ENCODE measurements at regions not wholly inside any gene's neighbourhood (a gene's known extent, or its start where the extent isn't known, plus 50 kb on each side); places are given as distances from the start of the nearest gene placed in this dataset.
A peak's percentile ranks its signal among the peaks of the same experiment; 100 is the strongest.

- no peak for DNase-seq
Observed at GRCh38 chr3:72449551-72449950, 398.7 kb downstream of the SHQ1 start.

- DNase-seq, result no peak
Observed at GRCh38 chr3:72448858-72449257, 399.4 kb downstream of the SHQ1 start.

- DNase-seq, result no peak
Observed at GRCh38 chr3:72448375-72448823, 399.8 kb downstream of the SHQ1 start.

DNA sequence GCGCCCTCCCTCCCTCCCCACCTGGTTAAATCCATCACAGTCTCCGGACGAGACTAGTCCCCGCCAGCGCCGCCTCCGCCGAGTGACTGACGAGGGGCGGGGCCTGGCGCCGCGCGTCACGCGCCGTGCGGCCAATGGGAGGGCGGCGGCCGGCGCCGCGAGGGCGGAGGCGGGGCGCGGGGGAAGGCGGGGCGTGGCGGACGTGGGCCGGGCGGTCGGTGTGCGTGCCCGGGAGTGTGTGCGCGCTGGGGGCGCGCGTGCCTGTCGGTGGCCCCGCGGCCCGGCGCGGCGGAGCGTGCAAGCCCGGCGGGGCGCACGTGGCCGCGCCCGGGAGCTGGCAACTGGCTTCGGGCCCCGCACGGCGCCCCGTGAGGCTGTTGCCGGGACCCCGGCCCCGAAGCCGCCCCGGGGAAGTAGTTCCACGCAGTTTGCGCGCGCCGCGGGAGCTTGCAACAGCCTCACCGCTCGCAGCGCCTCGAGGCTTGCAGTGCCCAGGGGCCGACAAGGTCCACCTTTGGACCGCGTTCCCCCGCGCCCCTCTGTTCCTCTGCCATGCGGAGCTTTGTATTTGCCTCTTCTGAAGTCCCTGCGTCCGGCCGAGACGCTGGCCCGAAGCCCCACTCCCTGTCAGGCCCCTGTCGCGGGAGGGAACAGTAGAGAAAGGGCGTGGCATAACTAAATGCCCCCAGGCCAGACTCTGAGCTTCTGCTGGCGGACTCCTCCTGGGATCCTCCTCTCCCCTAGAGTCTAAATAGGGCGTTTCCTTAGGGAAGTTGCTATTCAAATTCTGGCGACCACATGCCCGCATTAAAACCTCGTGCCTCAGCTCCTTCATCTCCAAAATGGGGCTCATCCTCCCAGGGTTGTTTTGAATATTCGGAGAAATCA is 400.9 kb downstream of the SHQ1 start:
- peak; percentile 63 for DNase-seq

DNA sequence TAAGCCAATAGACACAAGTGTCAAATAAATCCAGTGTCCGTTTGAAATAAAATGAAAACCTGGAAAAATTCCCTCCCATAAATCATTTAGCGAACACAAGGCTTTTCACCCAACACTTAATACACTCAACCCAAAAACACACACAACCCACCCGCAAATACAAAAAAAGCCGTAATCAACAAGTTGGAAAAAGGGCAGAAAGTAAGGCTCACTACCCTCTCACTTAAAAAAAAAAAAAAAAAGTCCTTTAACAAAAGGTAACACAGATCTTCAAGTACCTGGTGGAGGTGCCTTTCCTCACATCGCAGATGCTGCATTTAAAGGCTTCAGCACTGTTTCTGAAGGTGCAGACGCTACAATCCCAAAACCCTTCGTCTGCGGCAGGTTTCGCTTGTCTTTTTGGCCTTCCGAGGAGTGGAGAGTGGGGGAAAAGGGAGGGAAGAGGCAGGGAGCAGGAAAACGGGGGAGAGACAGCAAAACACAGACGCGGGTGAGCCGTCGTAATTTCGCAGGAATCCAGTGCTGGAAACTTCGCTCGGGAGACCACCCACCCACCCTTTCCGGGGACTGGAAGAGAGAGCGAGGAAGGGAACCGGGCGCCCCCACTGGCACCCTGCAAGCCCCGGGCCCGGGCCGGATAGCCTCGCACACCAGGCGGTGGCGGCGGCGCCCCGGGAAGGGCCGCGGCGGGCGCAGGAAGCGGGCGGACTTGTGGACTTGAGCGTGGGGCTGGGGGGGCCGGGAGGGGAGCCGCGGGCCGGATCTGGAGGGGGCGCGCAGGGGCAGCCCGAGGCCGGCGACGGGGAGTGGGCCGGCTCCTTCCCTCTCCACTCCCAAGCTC is 401.8 kb downstream of the SHQ1 start, which contains the start of gene RYBP:
TSS of gene RYBP (minus strand) at position 404 of the 841 bp plus-strand sequence.
- DNase-seq, result peak; percentile 5

GRCh38 chr3:72445827-72446217 is 402.4 kb downstream of the SHQ1 start:
- DNase-seq, result no peak

GRCh38 chr3:72444656-72445223 is 403.5 kb downstream of the SHQ1 start:
- no peak for DNase-seq

GRCh38 chr3:72442759-72443158 is 405.5 kb downstream of the SHQ1 start:
- DNase-seq, result no peak

DNA sequence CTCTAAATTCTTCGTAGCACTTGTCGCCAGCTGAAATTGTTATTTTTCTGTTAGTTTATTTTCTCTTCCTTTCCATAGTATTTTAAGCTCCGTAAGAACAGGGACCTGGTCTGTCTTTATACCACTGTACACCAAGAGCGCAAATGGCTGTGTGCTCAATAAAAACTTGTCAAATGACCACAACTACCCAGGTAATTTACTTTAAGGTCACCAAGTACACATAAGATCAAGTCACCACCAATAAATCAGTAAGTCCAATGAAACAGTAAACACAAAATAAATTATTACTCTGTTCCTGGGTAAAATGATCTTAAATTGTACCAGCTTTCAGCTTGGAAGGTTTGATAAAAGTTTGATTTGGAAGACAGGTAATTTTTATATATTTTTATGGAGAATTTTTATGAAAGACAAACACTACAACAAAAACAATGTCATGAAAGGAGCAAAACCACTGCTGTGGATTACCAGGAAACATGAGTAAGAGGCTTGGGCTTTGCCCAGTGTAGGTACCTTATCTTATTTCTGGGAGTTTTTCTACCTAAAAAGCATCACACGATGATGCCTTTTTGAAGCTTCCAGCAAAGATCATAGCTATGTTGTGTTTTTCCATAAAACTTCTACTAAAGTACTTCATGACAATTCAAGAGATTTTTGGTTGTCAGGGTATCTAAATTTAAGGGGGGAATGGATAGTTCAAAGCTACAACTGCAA is 406.8 kb downstream of the SHQ1 start:
- no peak for DNase-seq

DNA sequence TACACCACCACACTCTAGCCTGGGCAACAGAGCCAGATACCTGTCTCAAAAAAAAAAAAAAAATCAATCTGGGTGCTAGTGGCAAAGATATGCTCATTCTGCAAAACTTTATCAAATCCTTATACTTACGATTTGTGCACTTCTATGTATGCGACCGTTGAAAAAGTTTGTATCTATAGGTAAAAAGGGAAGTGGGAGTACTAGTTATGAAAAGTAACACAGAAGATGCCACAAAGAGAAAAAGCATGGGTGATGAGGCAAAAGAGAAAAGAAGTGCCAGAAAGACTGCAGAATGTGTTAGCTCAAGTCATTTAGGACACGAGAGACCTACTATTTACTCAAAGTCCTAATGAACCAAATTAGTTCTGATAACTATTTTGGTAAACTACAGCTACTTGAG is 407.8 kb downstream of the SHQ1 start:
- no peak for DNase-seq

DNA sequence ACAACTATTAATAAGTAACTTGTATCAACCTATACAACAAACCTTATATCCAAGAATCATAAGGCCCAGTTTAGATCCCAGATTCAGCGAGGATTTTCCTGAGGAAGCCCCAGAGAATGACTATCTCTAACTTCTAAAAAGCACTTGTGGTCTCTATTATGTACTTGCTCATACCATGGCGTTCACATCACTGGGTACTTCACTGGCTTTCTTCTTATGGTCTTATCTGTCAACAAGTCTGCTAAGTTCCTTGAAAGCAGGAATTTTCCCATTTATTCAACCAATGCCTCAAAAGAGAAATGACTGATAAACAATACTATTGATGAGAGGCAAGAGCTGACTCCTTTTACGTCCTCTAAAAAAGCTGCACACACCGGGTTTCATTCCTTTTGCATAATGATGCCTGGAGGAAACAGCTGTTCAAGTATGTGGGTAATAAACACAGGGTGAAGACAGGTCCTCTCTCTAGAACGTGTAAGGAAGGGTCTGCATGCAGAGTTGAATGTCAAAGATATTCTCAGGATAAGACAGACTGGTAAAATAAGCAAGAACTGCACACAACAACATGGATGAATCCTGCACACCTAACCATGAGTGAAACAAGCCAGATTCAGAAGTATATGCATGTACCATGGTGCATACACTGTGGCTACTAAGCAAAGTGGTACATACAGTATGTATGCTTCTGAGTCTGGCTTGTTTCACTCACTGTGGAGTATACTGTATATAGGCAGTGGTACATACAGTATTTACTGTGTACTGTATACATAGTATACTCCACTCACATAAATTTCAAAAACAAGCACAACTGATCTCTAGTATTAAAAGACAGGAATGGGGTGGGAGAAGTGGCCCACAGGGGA is 408.7 kb downstream of the SHQ1 start:
- DNase-seq, result no peak

DNA sequence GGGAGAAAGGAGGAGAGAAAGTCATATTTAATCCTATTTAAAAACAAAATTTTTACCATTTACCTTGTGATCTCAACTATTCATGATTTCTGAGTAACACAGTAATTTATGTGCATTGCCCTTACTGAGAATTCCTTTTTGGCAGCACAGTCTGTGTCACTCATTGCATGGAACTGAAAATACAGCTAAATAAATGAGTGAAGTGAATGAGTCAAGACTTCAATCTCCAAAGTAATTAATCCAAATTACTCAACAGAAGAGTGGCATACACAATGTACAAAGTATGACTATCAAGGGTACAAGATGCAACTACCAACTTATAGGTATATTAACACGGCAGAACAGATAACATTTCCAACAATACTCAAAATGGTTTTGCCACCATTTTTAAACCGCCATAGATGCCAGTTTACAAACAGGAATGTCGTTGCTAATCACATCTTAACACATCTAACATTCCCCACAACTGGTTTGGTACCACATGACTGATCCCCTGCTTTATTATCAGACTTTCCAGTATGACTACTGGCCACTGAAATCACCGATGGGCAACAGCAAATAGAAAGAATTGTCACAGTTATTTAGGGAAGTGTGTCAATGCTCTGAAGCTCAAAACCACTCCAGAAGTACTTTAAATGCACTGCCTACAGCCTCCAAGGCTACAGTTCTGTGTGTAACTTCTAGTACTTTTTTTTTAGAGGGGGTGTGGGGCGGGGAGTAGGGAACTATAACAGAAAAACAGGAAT is 410.4 kb downstream of the SHQ1 start:
- no peak for DNase-seq

DNA sequence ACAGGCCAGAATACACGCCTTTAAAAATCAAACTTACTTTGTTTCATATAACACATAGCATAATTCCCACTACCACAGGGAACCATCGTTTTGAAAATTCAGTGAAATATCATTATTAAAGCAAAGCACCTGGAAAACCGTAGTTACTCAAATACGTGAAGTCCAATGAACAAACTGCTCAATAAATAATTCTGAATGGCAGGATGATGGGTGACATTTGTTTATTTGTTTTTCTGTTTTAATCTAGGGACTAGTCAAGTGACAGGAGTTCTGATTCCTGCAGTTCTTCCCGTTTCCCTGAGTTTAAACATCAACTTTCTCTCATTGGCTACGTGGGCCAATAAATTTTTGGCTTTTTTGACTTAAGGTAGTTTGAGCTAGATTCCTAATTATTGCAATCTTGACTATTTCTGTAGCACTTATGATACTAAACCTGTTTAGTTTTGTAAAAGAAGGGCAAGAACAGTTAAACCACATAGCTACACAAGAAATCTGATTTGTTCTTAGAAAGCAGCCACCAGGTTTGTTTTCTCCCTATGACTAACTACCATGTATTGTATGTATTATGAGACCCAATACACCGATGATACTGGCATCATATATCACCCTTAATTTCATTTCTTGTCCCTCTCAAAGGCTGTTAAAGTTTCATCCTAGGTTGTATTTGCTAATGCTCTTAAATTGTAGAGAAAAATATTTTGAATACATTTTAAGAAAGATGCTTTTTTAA is 411.2 kb downstream of the SHQ1 start:
- DNase-seq, result no peak

DNA sequence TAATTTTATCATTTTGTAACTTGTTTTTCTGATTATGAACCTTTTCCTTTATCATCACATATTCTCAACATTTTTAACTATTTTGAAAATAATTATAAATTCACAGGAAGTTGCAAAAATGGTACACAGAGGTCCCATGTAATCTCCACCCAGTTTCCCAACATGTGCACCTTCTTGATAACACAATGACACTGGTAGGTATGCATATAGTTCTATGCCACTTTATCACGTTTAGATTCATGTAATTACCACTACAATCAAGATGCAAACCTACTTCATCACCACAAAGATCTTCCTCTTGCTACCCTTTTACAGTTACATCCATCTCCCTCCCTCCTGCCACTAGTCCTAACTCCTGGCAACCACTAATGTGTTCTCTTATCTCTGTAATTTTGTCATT is 413.9 kb downstream of the SHQ1 start:
- no peak for DNase-seq

GRCh38 chr3:72432246-72432645 is 416.0 kb downstream of the SHQ1 start:
- DNase-seq, result no peak

DNA sequence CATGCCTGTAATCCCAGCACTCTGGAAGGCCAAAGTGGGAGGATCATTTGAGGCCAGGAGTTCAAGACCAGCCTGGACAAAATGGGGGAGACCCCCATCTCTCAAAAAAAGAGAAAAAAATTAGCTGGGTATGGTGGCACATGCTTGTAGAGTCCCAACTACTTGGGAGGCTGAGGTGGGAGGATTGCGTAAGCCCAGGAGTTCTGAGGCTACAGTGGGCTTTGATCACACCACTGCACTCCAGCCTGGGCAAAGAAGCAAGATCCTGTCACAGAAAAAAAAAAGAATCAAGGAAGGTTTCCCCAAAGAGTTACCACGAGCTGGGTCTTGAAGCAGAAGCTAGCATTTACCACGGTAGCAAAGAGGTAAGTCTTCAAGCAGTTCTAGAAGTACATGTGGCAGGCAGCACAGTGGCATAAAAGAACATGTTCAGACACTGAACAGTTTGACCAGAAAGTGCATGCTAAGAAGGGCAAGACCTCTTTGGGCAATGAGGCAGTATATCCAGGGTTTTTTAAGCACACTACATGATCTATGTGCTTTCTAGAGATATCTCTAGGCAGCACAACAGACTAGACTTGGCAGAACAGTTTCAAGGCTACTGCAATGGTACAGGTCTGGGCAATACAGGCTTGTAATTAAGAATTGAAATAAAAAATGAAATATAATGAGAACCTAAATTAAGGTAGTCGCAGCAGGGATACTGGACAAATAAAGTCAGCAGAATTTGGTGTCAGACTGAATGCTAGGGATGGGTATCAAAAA is 418.5 kb downstream of the SHQ1 start:
- no peak for DNase-seq

DNA sequence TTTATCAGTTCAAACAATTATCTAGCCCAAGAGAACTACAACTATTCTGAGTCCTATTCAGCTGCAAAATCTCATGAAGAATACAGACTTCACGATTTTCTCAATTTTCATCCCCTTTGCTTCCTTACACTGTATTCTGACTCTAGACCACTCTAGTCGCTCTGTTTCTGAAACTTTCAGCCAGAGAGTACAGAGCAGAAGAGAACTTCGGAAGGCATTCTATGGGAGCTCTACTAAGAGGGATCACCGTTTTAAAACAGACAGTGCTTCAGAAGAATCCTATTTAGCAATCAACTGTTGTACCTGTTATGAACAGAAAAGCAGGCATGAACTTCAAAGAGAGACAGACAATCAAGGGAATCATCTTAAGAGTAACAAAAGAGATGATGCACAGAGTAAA is 419.4 kb downstream of the SHQ1 start:
- no peak for DNase-seq

GRCh38 chr3:72427624-72428023 is 420.6 kb downstream of the SHQ1 start:
- no peak for DNase-seq

DNA sequence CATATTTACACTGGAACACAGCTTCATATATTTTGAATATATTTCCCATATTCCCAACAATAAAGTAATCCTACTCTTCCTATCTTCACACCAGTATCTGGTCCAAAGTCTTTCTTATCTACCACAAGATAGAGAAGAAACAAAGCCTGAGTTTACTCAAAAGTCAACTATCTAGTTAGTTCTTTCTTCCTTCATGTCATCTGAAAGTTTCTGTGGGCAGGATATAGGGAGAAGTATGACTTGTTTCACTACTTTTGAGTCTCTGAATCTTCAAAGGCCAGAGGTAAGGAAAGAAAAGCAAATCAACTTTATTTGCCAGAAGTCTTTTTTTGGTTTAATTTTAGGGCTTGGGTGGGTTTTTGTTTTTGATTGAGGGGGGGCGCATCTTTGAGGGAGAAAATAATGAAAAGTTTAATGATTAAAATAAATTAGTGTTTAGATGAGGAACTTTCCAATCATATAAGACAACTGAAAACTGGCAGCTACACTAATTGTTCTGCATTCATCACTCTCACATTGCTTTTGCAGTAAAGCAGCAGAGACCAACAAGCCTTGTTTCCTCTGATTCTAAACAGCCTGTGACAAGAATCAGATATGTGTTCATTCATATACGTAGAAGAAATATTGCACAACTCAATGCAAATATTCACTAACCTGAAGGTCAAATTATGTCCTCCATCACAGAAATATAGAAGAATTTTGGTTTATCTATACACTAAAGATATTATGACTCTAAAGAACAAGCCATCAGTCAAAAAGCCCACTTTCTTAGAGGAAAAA is 421.4 kb downstream of the SHQ1 start:
- no peak for DNase-seq
